ENCODE measurements at regions not wholly inside any gene's neighbourhood (a gene's known extent, or its start where the extent isn't known, plus 50 kb on each side); places are given as distances from the start of the nearest gene placed in this dataset.
A peak's percentile ranks its signal among the peaks of the same experiment; 100 is the strongest.

DNA sequence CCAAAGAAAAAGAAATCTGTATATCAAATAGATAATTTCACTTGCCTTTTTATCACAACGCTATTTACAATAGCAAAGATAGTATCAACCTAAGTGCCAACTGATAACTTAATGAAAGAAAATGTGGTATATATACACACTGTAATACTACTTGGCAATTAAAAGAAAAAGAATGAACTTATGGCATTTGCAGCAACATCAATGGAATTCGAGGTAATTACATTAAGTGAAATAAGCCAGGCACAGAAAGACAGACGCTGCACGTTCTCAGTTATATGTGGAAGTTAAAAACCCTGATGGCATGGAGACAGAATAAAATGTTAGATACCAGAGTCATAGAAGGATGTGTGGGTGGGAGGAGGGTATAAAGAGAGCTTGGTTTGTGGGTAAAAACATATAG lies 1260.5 kb upstream of the PCDH9 start:
- WGBS, 2 donors (ENCODE audit: extremely low coverage in 2 of 2, insufficient read length in 2 of 2, insufficient replicate concordance in 1 of 2), result no CpG with 5 or more reads among the region's 4 CpGs
- H3K18ac ChIP-seq (ENCODE audit: low read length), result no peak overlapping the region
- no peak overlapping the region for H3K23ac ChIP-seq (ENCODE audit: low read depth, low read length, poor library complexity)
- H3K4me2 ChIP-seq (ENCODE audit: insufficient read depth, low read length, poor library complexity, severe bottlenecking), result no peak overlapping the region
- no peak overlapping the region for H3K4ac ChIP-seq (ENCODE audit: low read length)
- H3K4me3 ChIP-seq (ENCODE audit: low read length in 2 of 2), result no peak overlapping the region
- no peak overlapping the region for H4K91ac ChIP-seq (ENCODE audit: low read depth, low read length, poor library complexity)
- no peak overlapping the region for H2AFZ ChIP-seq (ENCODE audit: low read length)
- H3K79me1 ChIP-seq (ENCODE audit: low read depth, low read length), result no peaks in the 10 kb centered on the region
- no peak overlapping the region for H3K9ac ChIP-seq (ENCODE audit: low read depth, low read length, poor library complexity)
- H2BK15ac ChIP-seq (ENCODE audit: low read length), result no peak overlapping the region
- H3K14ac ChIP-seq (ENCODE audit: low read length), result no peak overlapping the region
- DNase-seq (ENCODE audit: low spot score), result no peak
- H3K27ac ChIP-seq (replicated peaks; ENCODE audit: low read length), result no peak overlapping the region
- H4K8ac ChIP-seq (ENCODE audit: low read depth, low read length), result no peak overlapping the region
- no peak overlapping the region for H2BK5ac ChIP-seq (ENCODE audit: low read length)
- no peak overlapping the region for H2AK5ac ChIP-seq (ENCODE audit: low read depth, low read length)
- no peak overlapping the region for H2BK12ac ChIP-seq (ENCODE audit: low read length)
- no peaks in the 10 kb centered on the region for H3K4me1 ChIP-seq (ENCODE audit: control insufficient read depth in 2 of 2, insufficient read depth in 1 of 2, low read depth in 1 of 2, low read length in 2 of 2)
- no peaks in the 10 kb centered on the region for H3K27me3 ChIP-seq (ENCODE audit: control insufficient read depth in 3 of 3, insufficient read depth in 3 of 3, low read depth in 1 of 3, low read length in 3 of 3)
- no peaks in the 10 kb centered on the region for H3K9me3 ChIP-seq (replicated peaks in 1 of 2; ENCODE audit: control insufficient read depth in 2 of 2, insufficient read depth in 1 of 2, low read depth in 1 of 2, low read length in 2 of 2)
- no peak overlapping the region for H2BK120ac ChIP-seq (ENCODE audit: low read depth, low read length)
- no peaks in the 10 kb centered on the region for H3K36me3 ChIP-seq (replicated peaks in 1 of 2; ENCODE audit: control insufficient read depth in 2 of 2, insufficient read depth in 2 of 2, low read length in 2 of 2)

DNA sequence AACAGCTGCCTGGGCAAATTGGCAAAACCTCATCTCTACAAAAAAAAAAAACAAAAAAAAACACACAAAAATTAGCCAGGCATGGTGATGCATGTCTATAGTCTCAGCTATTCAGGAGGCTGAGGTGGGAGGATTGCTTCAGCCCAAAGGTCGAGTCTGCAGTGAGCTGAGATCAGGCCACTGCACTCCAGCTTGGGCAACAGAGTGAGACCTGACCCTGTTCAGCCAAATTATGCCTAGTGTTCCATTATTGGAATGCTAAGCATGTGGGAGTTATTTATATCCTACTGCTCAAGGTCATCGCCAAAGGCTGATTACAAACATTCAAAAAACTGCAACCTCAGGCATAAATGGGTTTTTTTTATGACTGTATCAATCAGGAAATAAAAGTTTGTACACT lies 1251.0 kb upstream of the PCDH9 start:
- no CpG with 5 or more reads among the region's 2 CpGs for WGBS, 2 donors (ENCODE audit: extremely low coverage in 2 of 2, insufficient read length in 2 of 2, insufficient replicate concordance in 1 of 2)
- H4K8ac ChIP-seq (ENCODE audit: low read depth, low read length), result no peak overlapping the region
- H2BK15ac ChIP-seq (ENCODE audit: low read length), result no peak overlapping the region
- no peak overlapping the region for H3K18ac ChIP-seq (ENCODE audit: low read length)
- no peaks in the 10 kb centered on the region for H3K36me3 ChIP-seq (replicated peaks in 1 of 2; ENCODE audit: control insufficient read depth in 2 of 2, insufficient read depth in 2 of 2, low read length in 2 of 2)
- H2BK12ac ChIP-seq (ENCODE audit: low read length), result no peak overlapping the region
- H3K79me1 ChIP-seq (ENCODE audit: low read depth, low read length), result no peaks in the 10 kb centered on the region
- H3K4me2 ChIP-seq (ENCODE audit: insufficient read depth, low read length, poor library complexity, severe bottlenecking), result no peak overlapping the region
- no peak overlapping the region for H2AFZ ChIP-seq (ENCODE audit: low read length)
- H4K91ac ChIP-seq (ENCODE audit: low read depth, low read length, poor library complexity), result no peak overlapping the region
- no peak overlapping the region for H2BK5ac ChIP-seq (ENCODE audit: low read length)
- DNase-seq (ENCODE audit: low spot score), result no peak
- no peaks in the 10 kb centered on the region for H3K9me3 ChIP-seq (replicated peaks in 1 of 2; ENCODE audit: control insufficient read depth in 2 of 2, insufficient read depth in 1 of 2, low read depth in 1 of 2, low read length in 2 of 2)
- no peak overlapping the region for H3K14ac ChIP-seq (ENCODE audit: low read length)
- H3K9ac ChIP-seq (ENCODE audit: low read depth, low read length, poor library complexity), result no peak overlapping the region
- H2BK120ac ChIP-seq (ENCODE audit: low read depth, low read length), result no peak overlapping the region
- no peaks in the 10 kb centered on the region for H3K4me1 ChIP-seq (ENCODE audit: control insufficient read depth in 2 of 2, insufficient read depth in 1 of 2, low read depth in 1 of 2, low read length in 2 of 2)
- no peaks in the 10 kb centered on the region for H3K27me3 ChIP-seq (ENCODE audit: control insufficient read depth in 3 of 3, insufficient read depth in 3 of 3, low read depth in 1 of 3, low read length in 3 of 3)
- no peak overlapping the region for H3K23ac ChIP-seq (ENCODE audit: low read depth, low read length, poor library complexity)
- no peak overlapping the region for H3K4ac ChIP-seq (ENCODE audit: low read length)
- no peak overlapping the region for H2AK5ac ChIP-seq (ENCODE audit: low read depth, low read length)
- no peak overlapping the region for H3K4me3 ChIP-seq (ENCODE audit: low read length in 2 of 2)
- no peak overlapping the region for H3K27ac ChIP-seq (replicated peaks; ENCODE audit: low read length)

DNA sequence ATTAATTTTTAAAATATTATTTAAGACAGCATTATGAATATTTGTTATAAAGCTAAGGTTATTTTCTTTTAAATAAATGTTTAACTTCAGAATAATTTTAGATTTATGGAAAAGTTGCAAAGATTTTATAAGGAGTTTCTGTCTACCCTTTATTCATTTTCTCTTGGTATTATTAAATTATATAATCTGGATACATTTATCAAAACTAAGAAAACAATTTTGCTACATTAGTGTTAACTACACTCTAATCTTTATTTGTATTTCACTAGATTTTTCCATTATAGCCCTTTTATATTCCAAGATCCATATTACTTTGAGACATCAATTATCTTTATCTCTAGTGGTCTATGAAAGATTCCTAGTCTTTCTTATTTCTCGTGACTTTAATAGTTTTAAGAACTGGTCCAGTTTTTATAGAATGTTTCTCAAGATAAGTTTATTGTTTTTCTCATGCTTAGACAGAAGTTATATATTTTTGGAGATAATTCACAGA lies 1243.7 kb upstream of the PCDH9 start:
- Histone ChIP-seq H4K8ac (ENCODE audit: low read depth, low read length) (no peak overlapping the region), H2BK120ac (ENCODE audit: low read depth, low read length) (no peak overlapping the region), H2AFZ (ENCODE audit: low read length) (peak overlapping the region; percentile 11), H2BK15ac (ENCODE audit: low read length) (no peak overlapping the region), H2BK5ac (ENCODE audit: low read length) (no peak overlapping the region), H3K4me3 (ENCODE audit: low read length in 2 of 2) (no peak overlapping the region), H3K18ac (ENCODE audit: low read length) (no peak overlapping the region), H2BK12ac (ENCODE audit: low read length) (no peak overlapping the region), H3K23ac (ENCODE audit: low read depth, low read length, poor library complexity) (no peak overlapping the region), H3K27ac (replicated peaks; ENCODE audit: low read length) (no peak overlapping the region), H3K9me3 (replicated peaks in 1 of 2; ENCODE audit: control insufficient read depth in 2 of 2, insufficient read depth in 1 of 2, low read depth in 1 of 2, low read length in 2 of 2) (no peaks in the 10 kb centered on the region), H3K4me1 (ENCODE audit: control insufficient read depth in 2 of 2, insufficient read depth in 1 of 2, low read depth in 1 of 2, low read length in 2 of 2) (no peaks in the 10 kb centered on the region), H3K27me3 (ENCODE audit: control insufficient read depth in 3 of 3, insufficient read depth in 3 of 3, low read depth in 1 of 3, low read length in 3 of 3) (no peaks in the 10 kb centered on the region), H4K91ac (ENCODE audit: low read depth, low read length, poor library complexity) (no peak overlapping the region), H3K79me1 (ENCODE audit: low read depth, low read length) (no peaks in the 10 kb centered on the region), H2AK5ac (ENCODE audit: low read depth, low read length) (no peak overlapping the region), H3K9ac (ENCODE audit: low read depth, low read length, poor library complexity) (no peak overlapping the region), H3K4ac (ENCODE audit: low read length) (no peak overlapping the region), H3K36me3 (replicated peaks in 1 of 2; ENCODE audit: control insufficient read depth in 2 of 2, insufficient read depth in 2 of 2, low read length in 2 of 2) (no peaks in the 10 kb centered on the region), H3K14ac (ENCODE audit: low read length) (no peak overlapping the region), H3K4me2 (ENCODE audit: insufficient read depth, low read length, poor library complexity, severe bottlenecking) (no peak overlapping the region)
- DNase-seq (ENCODE audit: low spot score), result no peak
- WGBS, 2 donors (ENCODE audit: extremely low coverage in 2 of 2, insufficient read length in 2 of 2, insufficient replicate concordance in 1 of 2), result no CpG with 5 or more reads among the region's 1 CpG

DNA sequence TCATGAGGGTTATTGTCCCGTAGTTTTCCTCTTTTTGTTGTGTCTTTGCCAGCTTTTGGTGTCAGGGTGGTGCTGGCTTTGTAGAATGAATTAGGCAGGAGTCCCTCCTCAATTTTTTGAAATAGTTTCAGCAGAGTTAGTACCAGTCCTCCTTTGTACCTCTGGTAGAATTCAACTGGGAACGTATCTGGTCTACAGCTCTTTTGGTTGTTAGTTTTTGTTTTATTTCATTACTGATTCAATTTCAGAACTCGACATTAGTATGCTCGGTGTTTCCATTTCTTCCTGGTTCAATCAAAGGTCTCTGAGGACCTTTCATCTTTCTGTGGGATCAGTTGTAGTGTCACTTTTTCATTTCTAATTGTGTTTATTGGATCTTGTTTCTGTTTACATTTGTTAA lies 1237.0 kb upstream of the PCDH9 start:
- no peak overlapping the region for H4K8ac ChIP-seq (ENCODE audit: low read depth, low read length)
- H4K91ac ChIP-seq (ENCODE audit: low read depth, low read length, poor library complexity), result no peak overlapping the region
- H3K36me3 ChIP-seq (replicated peaks in 1 of 2; ENCODE audit: control insufficient read depth in 2 of 2, insufficient read depth in 2 of 2, low read length in 2 of 2), result no peaks in the 10 kb centered on the region
- H2BK5ac ChIP-seq (ENCODE audit: low read length), result no peak overlapping the region
- no peak overlapping the region for H3K4me3 ChIP-seq (ENCODE audit: low read length in 2 of 2)
- no peak overlapping the region for H3K23ac ChIP-seq (ENCODE audit: low read depth, low read length, poor library complexity)
- WGBS, 2 donors (ENCODE audit: extremely low coverage in 2 of 2, insufficient read length in 2 of 2, insufficient replicate concordance in 1 of 2), result no CpG with 5 or more reads among the region's 4 CpGs
- H3K4ac ChIP-seq (ENCODE audit: low read length), result no peak overlapping the region
- peak overlapping the region; percentile 11 for H2AFZ ChIP-seq (ENCODE audit: low read length)
- H2BK12ac ChIP-seq (ENCODE audit: low read length), result no peak overlapping the region
- DNase-seq (ENCODE audit: low spot score), result no peak
- H3K9ac ChIP-seq (ENCODE audit: low read depth, low read length, poor library complexity), result no peak overlapping the region
- no peak overlapping the region for H3K14ac ChIP-seq (ENCODE audit: low read length)
- H3K79me1 ChIP-seq (ENCODE audit: low read depth, low read length), result no peaks in the 10 kb centered on the region
- no peak overlapping the region for H2BK120ac ChIP-seq (ENCODE audit: low read depth, low read length)
- no peak overlapping the region for H3K18ac ChIP-seq (ENCODE audit: low read length)
- H3K4me1 ChIP-seq (ENCODE audit: control insufficient read depth in 2 of 2, insufficient read depth in 1 of 2, low read depth in 1 of 2, low read length in 2 of 2), result no peaks in the 10 kb centered on the region
- no peak overlapping the region for H3K4me2 ChIP-seq (ENCODE audit: insufficient read depth, low read length, poor library complexity, severe bottlenecking)
- no peaks in the 10 kb centered on the region for H3K27me3 ChIP-seq (ENCODE audit: control insufficient read depth in 3 of 3, insufficient read depth in 3 of 3, low read depth in 1 of 3, low read length in 3 of 3)
- no peak overlapping the region for H2AK5ac ChIP-seq (ENCODE audit: low read depth, low read length)
- H3K27ac ChIP-seq (replicated peaks; ENCODE audit: low read length), result no peak overlapping the region
- H2BK15ac ChIP-seq (ENCODE audit: low read length), result no peak overlapping the region
- H3K9me3 ChIP-seq (replicated peaks in 1 of 2; ENCODE audit: control insufficient read depth in 2 of 2, insufficient read depth in 1 of 2, low read depth in 1 of 2, low read length in 2 of 2), result no peaks in the 10 kb centered on the region
